GM12878 (cell line): ENCODE measurements at regions not wholly inside any gene's neighbourhood (a gene's known extent, or its start where the extent isn't known, plus 50 kb on each side); places are given as distances from the start of the nearest gene placed in this dataset.

Source experiments
- ATAC-seq: fragments of 200-7000 bp; cut with Tn5 transposase; 3 replicates; pipeline ENCODE4 v1.9.1; 2020; ENCODE audit warnings: mild to moderate bottlenecking, moderate library complexity
- BruUV-seq: library from RNA; stranded (reverse); fragments of 400-500 nt; replicated peaks from 2 replicates; lab custom pipeline; 2021; lab: Mats Ljungman, UMichigan
- CTCF ChIA-PET: fragments of 300-600 bp; sonication (Branson Sonifier 250); formaldehyde crosslinking; extraction: SDS; loops from one replicate; lab custom pipeline; 2021; ENCODE audit warnings: inconsistent platforms; lab: Yijun Ruan, JAX
- POLR2A ChIA-PET: fragments of 350-600 bp; formaldehyde crosslinking; extraction: SDS; loops from one replicate; lab custom pipeline; 2021; ENCODE audit warnings: inconsistent platforms; lab: Charles Lee
- RAD21 ChIA-PET: fragments of 300-600 bp; sonication (Branson Sonifier 250); formaldehyde crosslinking; loops from one replicate; lab custom pipeline; 2023; ENCODE audit warnings: antibody characterized with exemption; ENCODE audit not compliant: unreplicated experiment; lab: Charles Lee
- SMC1A ChIA-PET: fragments of 300-600 bp; sonication (Branson Sonifier 250); formaldehyde crosslinking; loops from one replicate; lab custom pipeline; 2023; ENCODE audit not compliant: unreplicated experiment, uncharacterized antibody; lab: Charles Lee
- DNase-seq: peaks from one replicate; pipeline ENCODE4 v3.0.0-alpha.2; 2011; ENCODE audit warnings: low read depth, low spot score
- FAIRE-seq: peaks from 3 replicates; lab custom pipeline; 2011; peaks lifted over from hg19 to GRCh38; lab: Jason Lieb, UNC
- H2AFZ ChIP-seq: 2 replicates; pipeline ENCODE4 v1.6.0; 2011; ENCODE audit warnings: low read depth, low read length, control low read depth; ENCODE audit not compliant: control insufficient read depth
- H3K27ac ChIP-seq: 2 replicates; pipeline ENCODE4 v1.5.1; 2011; ENCODE audit warnings: control low read depth; ENCODE audit not compliant: control insufficient read depth, insufficient read depth
- H3K27me3 ChIP-seq, 2 experiments: replicated peaks in 1 of 2; 2 replicates each; pipeline versions ENCODE4 v1.6.0 to v1.6.1; 2011; ENCODE audit warnings: low read length in 1 of 2; ENCODE audit not compliant: control insufficient read depth in 2 of 2, insufficient read depth in 2 of 2
- H3K36me3 ChIP-seq, 2 experiments: 2 replicates each; pipeline ENCODE4 v1.5.1; 2011; ENCODE audit warnings: low read length in 1 of 2; ENCODE audit not compliant: control insufficient read depth in 2 of 2, insufficient read depth in 2 of 2
- H3K4me1 ChIP-seq: 2 replicates; pipeline ENCODE4 v1.6.1; 2011; ENCODE audit warnings: mild to moderate bottlenecking, low read length, moderate library complexity, mixed read lengths; ENCODE audit not compliant: control insufficient read depth, insufficient read depth
- H3K4me2 ChIP-seq: 2 replicates; pipeline ENCODE4 v1.6.0; 2011; ENCODE audit warnings: control low read depth; ENCODE audit not compliant: control insufficient read depth, insufficient read depth
- H3K4me3 ChIP-seq: fragments of 200-600 bp; sonication (generic); 2 replicates; pipeline ENCODE4 v1.5.1; 2016
- H3K79me2 ChIP-seq: 2 replicates; pipeline ENCODE4 v1.6.0; 2011; ENCODE audit warnings: low read length; ENCODE audit not compliant: control insufficient read depth, insufficient read depth
- H3K9ac ChIP-seq: 2 replicates; pipeline ENCODE4 v1.8.0; 2011; ENCODE audit warnings: low read length, control low read depth, mixed read lengths; ENCODE audit not compliant: control insufficient read depth, insufficient read depth
- H3K9me3 ChIP-seq: replicated peaks from 3 replicates; pipeline ENCODE4 v1.5.1; 2011; ENCODE audit warnings: mild to moderate bottlenecking, low read length; ENCODE audit not compliant: control insufficient read depth, insufficient read depth
- H4K20me1 ChIP-seq: 2 replicates; pipeline ENCODE4 v1.6.0; 2011; ENCODE audit not compliant: control insufficient read depth, insufficient read depth
- ASH2L ChIP-seq: fragments of 300-600, 200-600 bp; sonication (generic); IDR thresholded peaks from 2 replicates; pipeline ENCODE4 v1.6.1; 2017; ENCODE audit warnings: low read depth, mild to moderate bottlenecking, borderline replicate concordance
- CBFB ChIP-seq: IDR thresholded peaks from 2 replicates; pipeline ENCODE4 v1.6.1; 2016; ENCODE audit warnings: antibody characterized with exemption, low read depth
- CREB1 ChIP-seq: IDR thresholded peaks from 2 replicates; pipeline ENCODE4 v1.6.1; 2012; ENCODE audit warnings: low read depth, mild to moderate bottlenecking, inconsistent platforms
- EP300 ChIP-seq, 2 experiments: fragments of 150-350 bp in 1 of 2; IDR thresholded peaks; 2 replicates each; pipeline ENCODE4 v1.6.1; 2011 to 2012; ENCODE audit warnings: low read depth in 2 of 2, low read length in 2 of 2, borderline replicate concordance in 1 of 2, improper control_type of control experiment in 1 of 2, inconsistent platforms in 1 of 2; ENCODE audit not compliant: control insufficient read depth in 1 of 2
- IRF3 ChIP-seq: fragments of 450-650 bp; IDR thresholded peaks from 2 replicates; pipeline ENCODE4 v1.6.1; 2014; ENCODE audit warnings: mild to moderate bottlenecking
- MXI1 ChIP-seq: fragments of 150-350 bp; IDR thresholded peaks from 2 replicates; pipeline ENCODE4 v1.6.1; 2011; ENCODE audit warnings: low read depth, mild to moderate bottlenecking, inconsistent platforms, low read length, improper control_type of control experiment
- NFYA ChIP-seq: IDR thresholded peaks from 2 replicates; pipeline ENCODE4 v1.6.1; 2011; ENCODE audit warnings: low read depth, mild to moderate bottlenecking, low read length, improper control_type of control experiment, borderline replicate concordance
- REST ChIP-seq: IDR thresholded peaks from 2 replicates; pipeline ENCODE4 v1.6.1; 2012; ENCODE audit warnings: mild to moderate bottlenecking, low read depth, low read length
- SREBF1 ChIP-seq: IDR thresholded peaks from 2 replicates; pipeline ENCODE4 v1.6.1; 2012; ENCODE audit warnings: mild to moderate bottlenecking, low read length
- SREBF2 ChIP-seq: IDR thresholded peaks from 2 replicates; pipeline ENCODE4 v1.6.1; 2012; ENCODE audit warnings: mild to moderate bottlenecking, low read length
- USF2 ChIP-seq: IDR thresholded peaks from 2 replicates; pipeline ENCODE4 v1.6.1; 2011; ENCODE audit warnings: low read depth, low read length, improper control_type of control experiment, borderline replicate concordance
- YY1 ChIP-seq: IDR thresholded peaks from 2 replicates; pipeline ENCODE4 v1.6.1; 2011; ENCODE audit warnings: low read depth, mild to moderate bottlenecking, low read length
- ZNF687 ChIP-seq: fragments of 450-650 bp; IDR thresholded peaks from 2 replicates; pipeline ENCODE4 v1.6.1; 2017; ENCODE audit warnings: mild to moderate bottlenecking, moderate library complexity
- WGBS: methylation state at CpG from one replicate; pipeline ENCODE4 v1.1.6; 2016; ENCODE audit warnings: low lambda C conversion rate; ENCODE audit not compliant: insufficient replicate concordance, insufficient coverage; ENCODE audit errors: missing lambda C conversion rate; 5-methylcytosine and 5-hydroxymethylcytosine counted together
- in situ Hi-C: fragments of 300-500 bp; cut with MboI; formaldehyde crosslinking; loops from 9 replicates; pipeline ENCODE4 v1.14.3; 2018; ENCODE audit warnings: mixed read lengths
- intact Hi-C: fragments of 100-400 bp; cut with micrococcal nuclease; formaldehyde crosslinking; loops from one replicate; pipeline ENCODE4 v1.14.2; 2022; ENCODE audit not compliant: unreplicated experiment

- ATAC-seq = peak; percentile 98
- POLR2A ChIA-PET = interaction anchor here (1.0 to 6.7 kb wide), 6 partner anchors 11 to 1406 kb away, joined by 3 to 76 read pairs (median 4); no protein-coding TSS in a partner anchor
- peak overlapping the region; percentile 99 for H3K4me2 ChIP-seq
- TF ChIP-seq ASH2L (no peak), IRF3 (no peak), SREBF2 (no peak), MXI1 (no peak), REST (no peak), CREB1 (peak; percentile 92), SREBF1 (no peak), YY1 (no peak), ZNF687 (peak; percentile 41; the same call in 1 of the 2 replicates), USF2 (no peak), CBFB (0 out of 2 replicates have a peak, but pooled peaks have one; percentile 18), EP300 (IDR thresholded peaks at IDR 0.05; ENCODE audit: borderline replicate concordance in 1 of 2, control insufficient read depth in 1 of 2, low read depth in 2 of 2, low read length in 2 of 2) (peak; percentile 94 to 96; a peak in 3 of 4 replicates), NFYA (no peak)
Observed at GRCh38 chr16:10297341-10298006, 88.4 kb upstream of the ATF7IP2 start.

More at GRCh38 chr16:10297341-10298006, 88.4 kb upstream of the ATF7IP2 start:
- Histone ChIP-seq H3K79me2 (no peaks in the 10 kb centered on the region), H4K20me1 (no peaks in the 10 kb centered on the region), H3K4me1 (peaks cover 31% of the 10 kb centered on the region), H3K36me3 (no peaks in the 10 kb centered on the region), H3K9ac (peak overlapping the region; percentile 88), H3K27ac (peak overlapping the region; percentile 99), H3K9me3 (peaks cover 5% of the 10 kb centered on the region; the same call in 2 of the 3 replicates), H2AFZ (peak overlapping the region; percentile 81), H3K27me3 (no peaks in the 10 kb centered on the region), H3K4me3 (peak overlapping the region; percentile 50; the same call in 1 of the 2 replicates)
- ChIA-PET SMC1A (interaction anchor here (0.7 to 6.1 kb wide), 15 partner anchors 11 to 440 kb away, joined by 3 to 95 read pairs (median 4); no protein-coding TSS in a partner anchor), CTCF (interaction anchor here (0.6 to 2.9 kb wide), 17 partner anchors 9 to 473 kb away, joined by 3 to 23 read pairs (median 5); partner anchors contain the start of gene GRIN2A), RAD21 (interaction anchor here (1.0 to 6.2 kb wide), 13 partner anchors 13 to 441 kb away, joined by 3 to 143 read pairs (median 5); partner anchors contain the start of gene ATF7IP2)
- FAIRE-seq (peak; percentile 87), DNase-seq (peak; percentile 98)
- in situ Hi-C loops (no loop called here), intact Hi-C loops (loop anchor here (1.0 to 2.0 kb wide), 3 partner anchors 15 to 38 kb away; no protein-coding TSS in a partner anchor)
- WGBS = under 1% methylated on average over 13 of the region's 13 CpGs
- no TSS peak for BruUV-seq
